ENCODE measurements at regions not wholly inside any gene's neighbourhood (a gene's known extent, or its start where the extent isn't known, plus 50 kb on each side); places are given as distances from the start of the nearest gene placed in this dataset.

- Histone ChIP-seq H3K9me3 (ENCODE audit: control insufficient read depth, insufficient read depth, low read length) (no peaks in the 10 kb centered on the region), H3K27me3 (ENCODE audit: control insufficient read depth, insufficient read depth, low read length) (peaks cover 19% of the 10 kb centered on the region), H3K4me3 (ENCODE audit: low read depth, low read length) (no peak overlapping the region)
These were observed 164.6 kb upstream of the HES1 start for GRCh38 chr3:193971261-193971751.

GRCh38 chr3:193971966-193972365 is 164.0 kb upstream of the HES1 start:
- H3K9me3 ChIP-seq (ENCODE audit: control insufficient read depth, insufficient read depth, low read length), result no peaks in the 10 kb centered on the region
- peaks cover 17% of the 10 kb centered on the region for H3K4me1 ChIP-seq (ENCODE audit: control insufficient read depth, insufficient read depth, low read length)
- no peak overlapping the region for H3K4me3 ChIP-seq (ENCODE audit: low read depth, low read length)

More at GRCh38 chr3:193971261-193971751, 164.6 kb upstream of the HES1 start:
- Histone ChIP-seq H3K4me1 (ENCODE audit: control insufficient read depth, insufficient read depth, low read length) (peaks cover 17% of the 10 kb centered on the region), H3K36me3 (ENCODE audit: control insufficient read depth, insufficient read depth, low read length) (no peaks in the 10 kb centered on the region), H3K9ac (ENCODE audit: low read depth, low read length) (no peak overlapping the region)

GRCh38 chr3:193972832-193973231 is 163.1 kb upstream of the HES1 start:
- Histone ChIP-seq H3K4me3 (ENCODE audit: low read depth, low read length) (no peak overlapping the region), H3K27me3 (ENCODE audit: control insufficient read depth, insufficient read depth, low read length) (peaks cover 20% of the 10 kb centered on the region), H3K36me3 (ENCODE audit: control insufficient read depth, insufficient read depth, low read length) (no peaks in the 10 kb centered on the region), H3K9ac (ENCODE audit: low read depth, low read length) (no peak overlapping the region), H3K9me3 (ENCODE audit: control insufficient read depth, insufficient read depth, low read length) (no peaks in the 10 kb centered on the region), H3K4me1 (ENCODE audit: control insufficient read depth, insufficient read depth, low read length) (peaks cover 17% of the 10 kb centered on the region)

More at GRCh38 chr3:193971966-193972365, 164.0 kb upstream of the HES1 start:
- Histone ChIP-seq H3K27me3 (ENCODE audit: control insufficient read depth, insufficient read depth, low read length) (peaks cover 17% of the 10 kb centered on the region), H3K9ac (ENCODE audit: low read depth, low read length) (no peak overlapping the region), H3K36me3 (ENCODE audit: control insufficient read depth, insufficient read depth, low read length) (no peaks in the 10 kb centered on the region)

- Histone ChIP-seq H3K27me3 (ENCODE audit: control insufficient read depth, insufficient read depth, low read length) (peaks cover 20% of the 10 kb centered on the region), H3K9ac (ENCODE audit: low read depth, low read length) (no peak overlapping the region), H3K9me3 (ENCODE audit: control insufficient read depth, insufficient read depth, low read length) (no peaks in the 10 kb centered on the region), H3K36me3 (ENCODE audit: control insufficient read depth, insufficient read depth, low read length) (no peaks in the 10 kb centered on the region), H3K4me3 (ENCODE audit: low read depth, low read length) (no peak overlapping the region), H3K4me1 (ENCODE audit: control insufficient read depth, insufficient read depth, low read length) (peaks cover 17% of the 10 kb centered on the region)
These were observed 161.7 kb upstream of the HES1 start for GRCh38 chr3:193974191-193974652.

GRCh38 chr3:193974671-193975535 is 161.0 kb upstream of the HES1 start:
- Histone ChIP-seq H3K36me3 (ENCODE audit: control insufficient read depth, insufficient read depth, low read length) (no peaks in the 10 kb centered on the region), H3K4me1 (ENCODE audit: control insufficient read depth, insufficient read depth, low read length) (peaks cover 17% of the 10 kb centered on the region), H3K27me3 (ENCODE audit: control insufficient read depth, insufficient read depth, low read length) (peaks cover 20% of the 10 kb centered on the region), H3K9ac (ENCODE audit: low read depth, low read length) (no peak overlapping the region), H3K9me3 (ENCODE audit: control insufficient read depth, insufficient read depth, low read length) (no peaks in the 10 kb centered on the region), H3K4me3 (ENCODE audit: low read depth, low read length) (no peak overlapping the region)

- Histone ChIP-seq H3K9ac (ENCODE audit: low read depth, low read length) (no peak overlapping the region), H3K4me1 (ENCODE audit: control insufficient read depth, insufficient read depth, low read length) (peaks cover 21% of the 10 kb centered on the region), H3K36me3 (ENCODE audit: control insufficient read depth, insufficient read depth, low read length) (no peaks in the 10 kb centered on the region), H3K4me3 (ENCODE audit: low read depth, low read length) (no peak overlapping the region), H3K9me3 (ENCODE audit: control insufficient read depth, insufficient read depth, low read length) (no peaks in the 10 kb centered on the region), H3K27me3 (ENCODE audit: control insufficient read depth, insufficient read depth, low read length) (peaks cover 22% of the 10 kb centered on the region)
These were observed 158.3 kb upstream of the HES1 start for GRCh38 chr3:193977622-193978021.

GRCh38 chr3:193978030-193978429 is 157.9 kb upstream of the HES1 start:
- Histone ChIP-seq H3K4me3 (ENCODE audit: low read depth, low read length) (no peak overlapping the region), H3K4me1 (ENCODE audit: control insufficient read depth, insufficient read depth, low read length) (peaks cover 21% of the 10 kb centered on the region), H3K9me3 (ENCODE audit: control insufficient read depth, insufficient read depth, low read length) (no peaks in the 10 kb centered on the region), H3K36me3 (ENCODE audit: control insufficient read depth, insufficient read depth, low read length) (no peaks in the 10 kb centered on the region), H3K27me3 (ENCODE audit: control insufficient read depth, insufficient read depth, low read length) (peaks cover 19% of the 10 kb centered on the region), H3K9ac (ENCODE audit: low read depth, low read length) (no peak overlapping the region)

GRCh38 chr3:193978486-193978885 is 157.5 kb upstream of the HES1 start:
- no peaks in the 10 kb centered on the region for H3K36me3 ChIP-seq (ENCODE audit: control insufficient read depth, insufficient read depth, low read length)
- H3K9me3 ChIP-seq (ENCODE audit: control insufficient read depth, insufficient read depth, low read length), result no peaks in the 10 kb centered on the region
- no peak overlapping the region for H3K4me3 ChIP-seq (ENCODE audit: low read depth, low read length)
- H3K9ac ChIP-seq (ENCODE audit: low read depth, low read length), result no peak overlapping the region
- H3K27me3 ChIP-seq (ENCODE audit: control insufficient read depth, insufficient read depth, low read length), result peaks cover 14% of the 10 kb centered on the region
- peaks cover 21% of the 10 kb centered on the region for H3K4me1 ChIP-seq (ENCODE audit: control insufficient read depth, insufficient read depth, low read length)

GRCh38 chr3:193980326-193980725 is 155.6 kb upstream of the HES1 start:
- Histone ChIP-seq H3K27me3 (ENCODE audit: control insufficient read depth, insufficient read depth, low read length) (peaks cover 14% of the 10 kb centered on the region), H3K4me1 (ENCODE audit: control insufficient read depth, insufficient read depth, low read length) (peaks cover 12% of the 10 kb centered on the region), H3K9me3 (ENCODE audit: control insufficient read depth, insufficient read depth, low read length) (no peaks in the 10 kb centered on the region), H3K4me3 (ENCODE audit: low read depth, low read length) (no peak overlapping the region), H3K9ac (ENCODE audit: low read depth, low read length) (no peak overlapping the region), H3K36me3 (ENCODE audit: control insufficient read depth, insufficient read depth, low read length) (no peaks in the 10 kb centered on the region)

GRCh38 chr3:193980905-193981304 is 155.0 kb upstream of the HES1 start:
- no peak overlapping the region for H3K9ac ChIP-seq (ENCODE audit: low read depth, low read length)
- peaks cover 14% of the 10 kb centered on the region for H3K27me3 ChIP-seq (ENCODE audit: control insufficient read depth, insufficient read depth, low read length)
- no peaks in the 10 kb centered on the region for H3K9me3 ChIP-seq (ENCODE audit: control insufficient read depth, insufficient read depth, low read length)
- H3K36me3 ChIP-seq (ENCODE audit: control insufficient read depth, insufficient read depth, low read length), result no peaks in the 10 kb centered on the region
- no peak overlapping the region for H3K4me3 ChIP-seq (ENCODE audit: low read depth, low read length)
- H3K4me1 ChIP-seq (ENCODE audit: control insufficient read depth, insufficient read depth, low read length), result peaks cover 7% of the 10 kb centered on the region

GRCh38 chr3:193981504-193981903 is 154.4 kb upstream of the HES1 start:
- H3K4me1 ChIP-seq (ENCODE audit: control insufficient read depth, insufficient read depth, low read length), result peaks cover 4% of the 10 kb centered on the region
- no peak overlapping the region for H3K4me3 ChIP-seq (ENCODE audit: low read depth, low read length)
- peaks cover 14% of the 10 kb centered on the region for H3K27me3 ChIP-seq (ENCODE audit: control insufficient read depth, insufficient read depth, low read length)
- no peaks in the 10 kb centered on the region for H3K36me3 ChIP-seq (ENCODE audit: control insufficient read depth, insufficient read depth, low read length)
- H3K9me3 ChIP-seq (ENCODE audit: control insufficient read depth, insufficient read depth, low read length), result no peaks in the 10 kb centered on the region
- H3K9ac ChIP-seq (ENCODE audit: low read depth, low read length), result no peak overlapping the region

- H3K4me3 ChIP-seq (ENCODE audit: low read depth, low read length), result no peak overlapping the region
- H3K9me3 ChIP-seq (ENCODE audit: control insufficient read depth, insufficient read depth, low read length), result no peaks in the 10 kb centered on the region
- no peaks in the 10 kb centered on the region for H3K36me3 ChIP-seq (ENCODE audit: control insufficient read depth, insufficient read depth, low read length)
- peaks cover 14% of the 10 kb centered on the region for H3K27me3 ChIP-seq (ENCODE audit: control insufficient read depth, insufficient read depth, low read length)
- H3K4me1 ChIP-seq (ENCODE audit: control insufficient read depth, insufficient read depth, low read length), result peaks cover 4% of the 10 kb centered on the region
- no peak overlapping the region for H3K9ac ChIP-seq (ENCODE audit: low read depth, low read length)
These were observed 153.7 kb upstream of the HES1 start for GRCh38 chr3:193982258-193982659.
